CD1c-positive myeloid dendritic cell (primary cell): ENCODE measurements at regions not wholly inside any gene's neighbourhood (a gene's known extent, or its start where the extent isn't known, plus 50 kb on each side); places are given as distances from the start of the nearest gene placed in this dataset.

Experiments
- DNase-seq: peaks from one replicate; pipeline ENCODE4 v3.0.0-alpha.2; 2016; ENCODE audit errors: extremely low spot score

GRCh38 chr11:70796648-70797227, 398.4 kb downstream of the CTTN start:
- DNase-seq, result no peak

GRCh38 chr11:70798296-70798695, 400.0 kb downstream of the CTTN start:
- no peak for DNase-seq

DNA sequence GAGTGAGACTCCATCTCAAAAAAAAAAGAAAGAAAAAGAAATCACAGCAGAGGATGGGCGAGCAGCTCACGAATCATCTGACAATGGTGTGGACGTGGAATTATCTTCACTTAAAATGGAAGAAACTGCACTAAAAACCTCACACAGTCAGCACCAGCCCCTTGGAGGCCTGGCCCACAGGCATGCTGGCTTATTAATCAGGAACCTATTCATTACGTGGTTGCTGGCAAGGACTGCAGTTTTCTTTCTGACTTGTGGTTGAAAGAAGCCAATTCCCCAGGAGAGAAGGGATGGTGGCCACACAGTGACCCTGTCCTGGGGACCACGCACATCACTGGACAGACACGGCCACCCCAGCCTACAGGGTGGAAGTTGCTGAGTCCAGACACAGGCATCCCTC, 401.1 kb downstream of the CTTN start:
- DNase-seq, result no peak

DNA sequence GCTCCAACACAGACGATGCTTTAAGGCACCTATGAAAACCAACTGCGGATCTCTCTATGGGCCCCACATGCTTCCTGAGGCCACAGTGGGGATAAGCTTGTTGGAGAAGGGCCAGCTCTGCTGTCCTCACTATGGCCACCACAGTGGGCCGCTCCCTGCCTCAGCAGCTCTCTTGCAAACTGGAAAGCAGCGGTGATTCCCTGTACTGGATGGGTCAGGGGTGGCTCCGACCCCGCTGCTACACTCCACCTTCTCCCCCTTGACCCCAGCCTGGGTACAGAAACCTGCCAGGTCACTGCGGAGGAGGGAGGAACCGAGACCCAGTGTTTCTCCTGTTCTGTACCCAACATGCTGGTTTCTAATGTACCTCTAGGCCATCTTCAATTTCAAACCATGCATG, 403.9 kb downstream of the CTTN start:
- no peak for DNase-seq

DNA sequence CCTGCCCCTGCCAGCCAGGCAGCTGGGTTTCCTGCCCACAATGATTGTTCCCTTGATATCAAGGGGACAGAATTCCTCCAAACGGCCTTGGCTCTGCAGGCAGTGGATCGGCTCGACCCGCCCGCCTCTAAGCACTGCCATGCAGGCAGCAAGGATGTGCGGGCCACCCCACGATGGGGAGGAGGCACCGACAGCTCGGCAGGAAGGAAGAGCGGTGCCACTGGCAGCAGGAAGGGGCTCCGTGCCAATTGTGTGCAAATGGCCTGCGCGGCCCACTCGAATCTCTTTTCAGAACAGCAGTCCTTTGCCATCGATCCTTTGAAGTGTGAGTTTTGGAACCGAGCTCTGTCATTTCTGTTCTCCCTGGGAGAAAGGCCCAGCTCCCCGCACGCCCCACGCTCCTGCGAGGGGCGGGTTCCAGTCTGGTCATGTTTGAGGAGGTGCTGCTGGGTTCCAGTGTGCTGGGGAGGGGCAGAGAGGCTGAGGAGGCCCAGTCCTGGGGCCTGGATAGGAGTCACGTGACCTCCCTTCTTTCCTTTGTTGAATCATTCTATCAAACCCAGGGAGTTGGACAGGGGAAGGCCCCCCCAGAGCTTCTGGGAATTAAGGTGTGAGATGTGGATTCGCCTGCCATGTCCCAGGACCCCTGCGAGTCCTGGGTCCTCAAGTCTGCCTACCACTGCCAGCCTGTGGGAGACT, 406.0 kb downstream of the CTTN start:
- no peak for DNase-seq

GRCh38 chr11:70805243-70805642, 406.9 kb downstream of the CTTN start:
- DNase-seq, result no peak

DNA sequence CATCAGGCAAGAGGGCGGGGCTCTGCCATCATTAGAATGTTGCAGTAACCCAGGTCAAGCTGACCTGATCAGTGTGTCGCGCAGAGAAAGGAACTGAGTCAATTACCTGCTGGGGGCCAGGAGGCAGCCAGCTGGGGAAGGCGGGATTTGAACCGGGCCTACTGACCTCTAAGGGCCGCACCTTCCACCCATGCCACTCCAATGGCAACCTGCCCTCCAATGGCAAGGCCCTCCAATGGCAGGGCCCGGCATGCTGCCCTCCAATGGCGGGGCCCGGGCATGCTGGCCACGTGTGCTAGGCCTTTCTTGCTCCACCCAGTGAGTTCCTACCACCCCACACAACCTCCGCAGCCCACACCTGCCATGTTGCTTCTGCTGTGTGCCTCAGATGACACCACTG, 407.6 kb downstream of the CTTN start:
- DNase-seq, result no peak

DNA sequence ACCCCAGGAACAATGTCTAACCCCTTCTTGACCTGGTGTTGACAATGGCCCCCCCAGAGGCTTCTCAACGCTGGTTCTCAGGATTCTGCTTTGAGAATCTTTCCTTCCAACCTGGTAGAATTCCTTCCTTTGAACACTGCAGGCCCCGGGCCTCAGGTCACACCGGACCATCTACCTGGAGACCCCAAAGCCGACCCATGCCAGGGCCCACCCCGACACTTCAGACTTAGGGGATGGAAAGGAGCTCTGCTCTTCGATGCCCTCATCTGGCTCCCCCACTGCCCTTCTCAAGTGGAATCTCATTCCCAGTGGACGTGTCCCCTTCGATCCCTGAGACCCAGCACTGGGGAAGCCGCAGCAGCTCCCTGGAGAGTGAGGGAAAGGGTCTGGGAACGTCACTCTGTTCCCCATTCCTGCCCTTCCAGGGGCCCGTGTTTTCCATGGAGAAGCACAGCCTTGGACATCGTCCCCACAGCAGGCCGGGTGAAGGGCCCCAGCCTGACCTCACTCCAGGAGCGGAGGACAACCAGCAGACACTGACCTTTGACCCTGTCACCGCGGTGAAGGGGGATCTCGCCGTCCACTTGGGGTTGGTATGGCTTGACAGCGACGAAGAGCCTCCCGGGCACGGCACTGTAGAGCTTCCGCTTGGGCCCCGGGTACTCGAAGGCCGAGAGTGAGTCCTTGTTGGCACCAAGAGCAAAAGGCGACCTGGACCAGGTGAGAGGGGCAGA, 408.3 kb downstream of the CTTN start:
- no peak for DNase-seq

DNA sequence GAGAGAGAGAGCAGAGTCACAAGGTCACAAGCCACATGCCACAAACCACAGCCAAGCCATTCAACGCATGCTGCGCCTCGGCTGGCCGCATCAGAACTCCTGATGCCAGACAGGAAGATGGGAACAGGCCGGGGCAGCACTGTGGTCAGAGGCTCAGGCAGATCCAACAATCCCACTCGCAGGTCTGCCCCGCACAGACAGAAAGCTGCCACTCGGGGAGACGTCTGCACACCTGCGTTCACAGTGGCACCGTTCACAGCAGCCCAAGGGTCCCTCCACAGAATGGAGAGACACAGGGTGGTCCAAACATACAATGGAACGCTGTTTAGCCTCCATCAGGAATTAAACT, 408.8 kb downstream of the CTTN start:
- DNase-seq, result no peak

DNA sequence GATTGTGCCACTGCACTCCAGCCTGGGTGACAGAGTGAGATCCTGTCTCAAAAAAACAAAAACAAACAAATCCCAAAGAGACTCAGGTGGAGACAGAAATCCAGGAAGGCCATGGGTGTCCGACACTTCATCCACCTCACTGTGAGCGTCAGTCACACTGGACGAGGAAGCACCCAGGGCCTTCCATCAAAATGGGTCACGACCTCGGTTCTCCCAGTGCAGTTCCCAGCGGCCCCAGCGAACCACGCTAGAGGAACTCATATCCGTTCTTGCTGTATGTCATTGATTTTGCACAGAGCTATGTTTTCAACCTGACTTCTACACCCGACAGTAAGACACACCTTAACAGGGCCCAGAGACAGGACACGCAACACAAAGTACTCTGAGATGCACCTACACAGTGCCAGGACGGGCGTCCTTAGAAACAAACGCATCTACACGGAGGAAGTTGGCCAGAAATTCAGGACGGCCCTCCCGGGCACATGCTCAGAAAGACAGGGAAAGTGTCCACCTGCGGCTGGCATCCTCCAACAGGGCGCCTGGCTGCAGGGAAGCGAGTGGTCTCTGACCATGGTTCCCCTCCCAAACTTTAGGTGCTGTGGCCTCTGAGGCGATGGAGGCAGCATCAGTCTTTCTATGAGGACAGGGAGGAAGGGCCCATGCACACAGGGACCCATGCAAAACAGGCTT, 410.5 kb downstream of the CTTN start:
- DNase-seq, result no peak

GRCh38 chr11:70810133-70810532, 411.8 kb downstream of the CTTN start:
- no peak for DNase-seq

- no peak for DNase-seq
Observed at GRCh38 chr11:70810681-70811080, 412.4 kb downstream of the CTTN start.

- no peak for DNase-seq
Observed at GRCh38 chr11:70811483-70811882, 413.2 kb downstream of the CTTN start.

GRCh38 chr11:70811915-70812314, 413.6 kb downstream of the CTTN start:
- no peak for DNase-seq

DNA sequence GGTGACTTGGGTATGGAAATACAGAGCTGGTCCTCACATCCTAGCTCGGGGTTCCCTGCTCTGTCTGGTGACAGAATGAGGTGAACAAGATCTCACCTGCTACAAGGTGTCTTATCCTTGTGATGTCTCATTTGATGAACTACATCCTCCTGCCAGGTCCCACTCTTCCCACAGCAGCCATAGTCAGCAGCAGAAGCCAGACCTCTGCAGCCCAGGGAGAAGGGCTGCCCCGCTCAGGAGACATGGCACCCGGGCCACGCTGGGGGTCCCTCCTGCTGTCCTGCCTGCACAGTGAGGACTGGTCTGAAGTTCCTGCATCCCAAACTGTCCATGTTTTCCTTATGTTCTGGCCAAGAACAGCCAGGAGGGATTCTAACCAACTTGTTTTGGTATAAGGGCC, 414.1 kb downstream of the CTTN start:
- no peak for DNase-seq

DNA sequence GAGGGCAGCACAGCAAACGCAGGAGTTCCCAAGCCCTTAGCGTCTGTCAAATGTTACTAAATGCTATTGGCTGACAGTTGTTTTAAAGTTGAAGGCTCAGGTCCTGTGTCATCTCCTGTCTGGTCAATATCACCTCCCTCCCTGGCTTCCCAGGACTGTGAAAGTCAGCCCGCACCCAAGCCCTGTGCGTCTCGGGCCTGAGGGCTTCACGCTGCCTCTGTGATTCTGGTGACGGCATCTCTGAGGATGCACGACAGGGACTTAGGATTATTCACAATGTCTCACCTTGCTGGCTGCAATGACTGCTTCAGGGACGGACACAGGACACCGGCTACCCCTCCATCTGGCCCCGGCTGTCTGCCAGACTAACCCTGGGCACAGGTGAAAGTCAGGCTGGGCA, 415.3 kb downstream of the CTTN start:
- DNase-seq, result no peak

GRCh38 chr11:70815485-70815832, 417.1 kb downstream of the CTTN start:
- DNase-seq, result no peak

DNA sequence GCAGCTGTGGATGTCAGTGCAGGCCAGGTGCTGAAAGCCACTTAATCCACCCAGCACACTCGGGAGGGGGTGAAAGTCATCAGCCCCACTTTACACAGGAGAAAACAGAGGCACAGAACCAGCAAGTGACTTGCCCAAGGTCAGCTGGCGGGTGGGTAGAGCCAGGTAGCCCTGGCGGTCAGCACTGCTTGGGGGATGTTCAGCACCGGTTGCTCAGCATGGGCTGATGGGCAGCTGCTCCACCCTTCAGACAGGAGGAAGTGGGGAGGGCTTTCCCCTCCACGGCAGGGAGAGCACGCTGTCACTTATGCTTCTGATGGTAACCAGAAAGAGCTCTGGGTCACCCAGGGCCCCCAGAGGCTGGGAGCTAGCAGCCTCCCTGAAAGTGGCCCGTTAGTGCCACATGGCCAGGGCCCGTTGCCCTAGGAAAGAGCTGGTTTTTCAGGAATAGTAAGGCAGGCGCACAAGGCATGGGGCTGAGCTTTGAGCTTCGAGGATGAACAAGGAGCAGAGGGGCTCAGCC, 417.9 kb downstream of the CTTN start:
- no peak for DNase-seq

DNA sequence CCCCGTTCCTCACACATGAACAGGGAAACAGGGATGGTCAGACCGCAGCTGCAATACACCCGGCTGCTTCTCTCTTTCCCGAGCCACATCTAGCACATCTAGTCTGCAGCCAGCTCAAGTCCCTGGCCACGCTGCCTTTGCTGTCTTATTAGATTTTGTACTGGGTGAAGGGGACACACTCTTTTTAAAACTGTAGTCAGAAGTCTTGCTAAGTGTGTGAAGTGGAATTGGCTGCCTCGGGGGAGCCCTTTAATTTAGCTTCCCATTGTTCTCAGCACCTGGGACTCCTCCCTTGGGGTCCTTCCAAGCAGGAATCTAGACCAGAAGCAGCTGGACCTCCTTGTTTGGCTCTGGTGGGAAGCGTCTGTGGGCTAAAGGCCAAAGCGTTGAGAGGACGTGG, 420.0 kb downstream of the CTTN start:
- DNase-seq, result no peak

DNA sequence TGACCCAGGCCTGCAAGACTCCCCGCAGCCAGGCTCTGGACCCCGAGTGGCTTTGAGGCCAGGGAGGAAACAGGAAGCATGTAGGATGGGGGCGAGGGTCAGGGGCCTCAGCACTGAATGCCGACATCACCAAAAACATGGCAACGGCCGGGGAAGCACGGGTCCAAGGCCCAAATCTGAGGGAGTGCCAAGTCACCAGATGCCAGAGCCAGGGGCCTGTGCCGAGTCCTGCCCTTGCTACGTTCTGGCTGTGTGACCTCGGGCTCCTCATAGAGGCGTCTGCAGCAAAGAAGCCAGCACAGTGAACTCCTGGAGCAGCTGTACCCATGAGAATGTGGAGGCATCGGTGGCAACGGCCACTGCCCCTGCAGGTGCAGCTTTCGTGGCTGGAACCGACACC, 420.7 kb downstream of the CTTN start:
- DNase-seq, result no peak

DNA sequence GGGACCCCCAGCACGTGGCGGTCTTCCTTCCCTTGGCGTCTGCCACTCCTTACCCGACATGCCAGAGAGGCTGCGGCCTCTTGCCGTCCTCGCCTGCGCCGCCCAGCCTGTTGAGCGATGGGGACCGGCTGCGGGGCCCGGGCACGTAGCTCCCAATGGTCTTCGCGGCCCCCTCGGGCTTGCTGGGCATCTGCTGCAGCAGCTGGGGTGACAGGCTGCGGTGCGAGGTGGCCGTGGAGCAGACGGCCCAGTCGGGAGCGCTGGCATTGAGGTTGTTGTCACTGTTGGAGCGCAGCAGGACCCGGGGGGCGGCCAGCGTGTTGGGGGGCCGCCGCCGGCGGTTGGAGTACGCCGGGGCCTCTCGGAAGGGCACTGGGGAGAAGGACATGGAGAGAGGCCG, 422.0 kb downstream of the CTTN start:
- DNase-seq, result no peak

- no peak for DNase-seq
Observed at GRCh38 chr11:70820712-70821111, 422.4 kb downstream of the CTTN start.

DNA sequence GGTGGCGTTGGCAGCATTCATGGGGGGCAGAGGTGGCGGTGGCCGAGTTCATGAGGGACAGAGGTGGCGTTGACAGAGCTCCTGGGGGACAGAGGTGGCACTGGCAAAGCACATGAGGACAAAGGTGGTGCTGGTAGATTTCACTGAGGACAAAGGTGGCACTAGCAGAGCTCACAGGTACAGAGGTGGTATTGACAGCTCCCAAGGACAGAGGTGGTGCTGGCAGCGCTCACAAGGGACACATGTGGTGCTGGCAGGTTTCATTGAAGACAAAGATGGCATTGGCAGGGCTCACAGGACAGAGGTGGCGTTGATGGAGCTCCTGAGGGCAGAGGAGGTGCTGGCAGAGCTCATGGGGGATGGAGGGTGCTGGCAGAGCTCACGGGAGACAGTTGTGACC, 425.4 kb downstream of the CTTN start:
- DNase-seq, result no peak
